ENCODE measurements at regions not wholly inside any gene's neighbourhood (a gene's known extent, or its start where the extent isn't known, plus 50 kb on each side); places are given as distances from the start of the nearest gene placed in this dataset.
A peak's percentile ranks its signal among the peaks of the same experiment; 100 is the strongest.

DNA sequence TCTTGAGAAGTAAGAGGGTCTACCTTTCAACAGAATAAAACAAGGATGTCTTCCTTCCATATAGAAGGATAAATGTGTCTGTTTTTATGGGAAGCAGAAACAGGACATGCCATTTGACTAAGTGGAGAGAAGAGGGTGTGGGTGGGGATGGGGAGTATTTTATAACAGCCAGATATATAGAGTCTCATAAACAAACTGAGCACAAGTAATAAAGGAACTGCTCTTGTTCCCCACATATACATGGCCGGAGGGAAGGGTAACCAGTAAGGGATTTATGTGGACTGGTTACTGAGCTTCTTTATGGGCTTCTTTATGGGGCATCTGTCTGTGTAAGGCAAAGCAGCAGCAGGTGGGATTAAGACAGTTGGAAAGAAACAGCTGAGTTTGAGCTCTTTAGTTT, 558.1 kb downstream of the REEP3 start:
- DNase-seq (ENCODE audit: low read depth): no peak

DNA sequence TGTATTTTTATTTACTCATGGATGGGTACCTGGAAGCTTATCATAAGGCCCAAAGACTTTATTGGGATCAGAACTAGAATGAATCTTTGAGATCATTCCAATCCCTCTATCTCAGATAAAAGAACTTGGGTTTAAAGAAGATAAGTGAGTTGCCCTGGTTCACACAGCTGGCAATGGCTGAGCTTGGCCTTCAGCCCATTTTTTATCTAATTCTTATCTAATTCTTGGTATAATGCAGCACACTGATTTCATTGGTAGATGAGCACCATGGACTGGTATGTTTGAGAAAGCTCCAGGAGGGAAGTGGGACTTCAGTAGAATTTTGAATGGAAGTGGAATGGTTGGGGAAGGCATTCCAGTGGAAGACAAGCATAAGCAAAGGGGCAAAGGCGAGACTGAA, 558.9 kb downstream of the REEP3 start:
- no peak for DNase-seq (ENCODE audit: low read depth)

GRCh38 chr10:64081947-64082482, 560.8 kb downstream of the REEP3 start:
- DNase-seq (ENCODE audit: low read depth): no peak

DNA sequence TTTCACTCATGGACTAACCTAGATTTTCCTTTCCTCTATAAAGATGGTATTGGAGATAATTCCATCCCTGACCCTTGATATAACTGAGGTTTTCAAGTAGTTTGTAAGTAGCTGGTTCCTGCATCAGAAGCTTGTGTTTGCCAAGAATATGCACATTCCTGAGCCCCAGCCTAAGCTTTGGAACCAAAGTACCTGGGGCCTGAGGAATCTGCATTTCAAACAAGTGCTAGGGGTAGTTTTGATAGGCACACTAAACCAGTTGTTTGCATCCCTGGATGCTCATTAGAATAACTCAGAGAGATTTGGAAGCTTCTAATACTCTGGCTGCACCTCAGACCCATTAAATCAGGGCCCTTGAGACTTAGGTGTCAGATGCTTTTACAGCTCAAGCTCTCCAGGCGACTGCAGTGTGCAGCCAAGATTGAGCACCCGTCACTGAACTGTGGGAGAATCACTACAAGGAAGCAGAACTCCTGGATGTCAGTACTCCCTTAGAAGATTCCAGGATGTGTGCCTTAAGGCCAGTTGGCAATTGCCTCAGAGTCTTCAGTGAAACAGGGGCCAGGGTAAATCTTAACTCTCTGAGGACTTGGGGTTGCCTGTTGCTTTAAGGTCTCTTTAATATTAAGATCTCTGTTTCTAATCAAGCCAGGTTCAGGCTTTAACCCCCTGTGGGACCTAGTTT, 565.0 kb downstream of the REEP3 start:
- DNase-seq (ENCODE audit: low read depth): no peak

- no peak for DNase-seq (ENCODE audit: low read depth)
Observed at GRCh38 chr10:64089648-64090047, 568.4 kb downstream of the REEP3 start.

GRCh38 chr10:64090865-64091264, 569.7 kb downstream of the REEP3 start:
- DNase-seq (ENCODE audit: low read depth): no peak

DNA sequence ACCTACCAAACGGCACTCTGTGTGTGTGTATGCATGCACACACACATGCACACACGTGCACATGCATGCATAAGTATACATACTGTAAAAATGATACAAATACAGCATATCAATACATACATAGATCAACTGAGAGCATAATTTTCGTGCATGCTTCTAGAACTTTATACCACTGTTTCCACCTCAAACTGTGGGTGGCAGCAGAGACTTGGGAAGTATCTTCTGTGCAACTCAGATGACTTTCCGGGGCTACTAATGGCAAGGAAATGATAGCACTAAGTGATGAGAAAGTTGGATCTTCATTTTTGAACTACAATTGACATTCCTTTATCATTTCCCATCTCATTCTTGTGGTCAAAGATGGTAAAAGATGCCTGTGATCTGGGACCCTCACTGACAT, 570.7 kb downstream of the REEP3 start:
- DNase-seq (ENCODE audit: low read depth): no peak

DNA sequence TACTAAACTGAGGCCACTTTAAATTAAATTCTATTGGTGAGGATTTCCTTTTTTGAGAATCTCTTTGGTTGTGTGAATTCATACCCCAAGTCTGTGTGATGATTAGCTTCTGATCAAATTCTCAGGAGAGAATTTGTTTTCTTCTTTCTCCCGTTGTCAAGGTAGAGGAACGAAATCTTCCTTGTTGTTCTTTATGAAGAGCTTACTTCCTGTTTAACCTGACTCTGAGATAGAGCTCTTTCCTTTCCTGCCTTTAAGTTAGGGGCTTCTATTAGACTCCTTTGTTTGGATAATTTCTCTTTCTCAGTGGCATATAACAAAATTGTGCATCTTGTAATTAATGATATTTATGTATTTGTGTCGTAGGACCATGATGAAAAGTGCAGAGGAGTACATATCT, 572.1 kb downstream of the REEP3 start:
- no peak for DNase-seq (ENCODE audit: low read depth)

DNA sequence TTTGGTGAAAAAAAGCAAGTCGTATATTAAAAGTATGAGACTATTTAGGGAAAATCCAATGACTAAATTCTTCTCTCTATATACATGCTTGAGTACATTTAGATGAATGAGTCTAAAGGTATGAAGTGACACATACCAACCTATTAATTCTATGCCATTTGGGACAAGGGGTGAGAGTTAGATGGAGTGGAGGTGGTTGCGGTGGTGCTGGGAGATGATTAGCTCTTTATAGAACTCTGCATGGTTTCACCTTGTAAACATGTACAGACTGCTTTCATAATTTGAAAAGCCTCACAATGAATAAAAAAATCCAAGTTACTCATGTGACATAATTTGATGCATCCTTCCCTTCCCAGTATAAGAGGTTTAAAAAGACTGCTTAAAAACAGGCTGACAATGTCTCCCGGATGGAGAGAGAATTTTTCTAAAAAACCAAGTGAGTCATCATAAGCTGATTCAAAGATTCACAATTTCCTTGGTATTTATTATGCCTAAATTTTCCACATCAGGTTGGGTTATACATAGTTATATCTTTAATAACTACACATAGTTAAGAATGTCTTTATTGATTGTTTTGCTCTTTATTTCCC, 572.8 kb downstream of the REEP3 start:
- no peak for DNase-seq (ENCODE audit: low read depth)

DNA sequence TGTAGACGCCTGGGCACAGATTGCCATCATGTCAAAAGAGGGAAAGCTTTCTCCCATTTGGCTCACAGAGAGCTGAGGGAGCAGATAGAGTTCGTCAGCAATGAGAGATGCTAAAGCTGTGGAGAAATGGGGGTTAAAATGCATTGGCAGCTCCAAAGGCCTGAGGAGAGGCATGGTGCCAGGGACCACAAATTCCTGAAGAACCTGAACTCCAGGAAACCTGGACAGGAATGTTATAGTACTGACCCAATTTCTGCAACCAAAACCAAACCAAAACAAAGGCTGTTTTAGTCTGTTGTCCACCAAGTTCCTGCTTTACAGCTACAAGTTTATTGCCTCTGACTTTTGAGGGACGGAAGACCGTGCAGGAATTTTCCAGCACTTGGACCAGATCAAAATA, 575.7 kb downstream of the REEP3 start:
- no peak for DNase-seq (ENCODE audit: low read depth)

DNA sequence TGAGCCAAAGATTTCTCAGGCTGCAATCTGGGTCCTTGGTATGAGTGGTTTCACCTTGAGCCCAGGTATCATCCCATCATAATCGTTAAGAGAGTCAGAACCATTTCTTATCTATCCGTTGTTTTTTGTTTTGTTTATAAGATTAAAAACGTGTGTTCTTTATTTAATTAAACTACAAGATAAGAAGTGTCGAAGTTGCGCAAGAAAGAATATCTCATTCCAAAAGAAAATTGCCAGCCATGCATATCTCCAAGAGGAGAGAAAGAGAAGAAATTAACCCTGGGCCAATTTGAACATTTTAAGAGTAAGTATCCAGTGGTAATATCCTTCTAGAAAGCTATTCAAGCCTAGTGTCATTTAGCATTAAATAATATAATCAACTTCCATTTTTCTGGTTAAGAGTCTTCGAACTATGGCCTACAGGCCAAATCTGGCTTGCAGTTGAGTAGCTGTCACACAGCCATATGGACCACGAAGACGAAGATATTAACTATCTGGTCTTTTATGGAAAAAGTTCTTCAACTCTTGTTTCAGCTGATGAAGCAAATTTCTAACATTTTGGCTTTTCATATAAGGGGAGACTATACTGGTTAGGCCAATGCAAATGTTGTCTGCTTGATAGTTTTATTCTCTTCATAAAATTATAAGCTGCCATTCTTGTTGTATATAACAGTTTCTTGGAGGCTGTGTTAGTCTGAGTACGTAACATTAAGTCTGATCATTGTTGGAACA, 576.4 kb downstream of the REEP3 start:
- DNase-seq (ENCODE audit: low read depth): no peak

GRCh38 chr10:64098994-64099393, 577.8 kb downstream of the REEP3 start:
- DNase-seq (ENCODE audit: low read depth): no peak

- no peak for DNase-seq (ENCODE audit: low read depth)
Observed at GRCh38 chr10:64101606-64102263, 580.5 kb downstream of the REEP3 start.

- no peak for DNase-seq (ENCODE audit: low read depth)
Observed at GRCh38 chr10:64102264-64102633, 581.0 kb downstream of the REEP3 start.

- no peak for DNase-seq (ENCODE audit: low read depth)
Observed at GRCh38 chr10:64102916-64103315, 581.7 kb downstream of the REEP3 start.

DNA sequence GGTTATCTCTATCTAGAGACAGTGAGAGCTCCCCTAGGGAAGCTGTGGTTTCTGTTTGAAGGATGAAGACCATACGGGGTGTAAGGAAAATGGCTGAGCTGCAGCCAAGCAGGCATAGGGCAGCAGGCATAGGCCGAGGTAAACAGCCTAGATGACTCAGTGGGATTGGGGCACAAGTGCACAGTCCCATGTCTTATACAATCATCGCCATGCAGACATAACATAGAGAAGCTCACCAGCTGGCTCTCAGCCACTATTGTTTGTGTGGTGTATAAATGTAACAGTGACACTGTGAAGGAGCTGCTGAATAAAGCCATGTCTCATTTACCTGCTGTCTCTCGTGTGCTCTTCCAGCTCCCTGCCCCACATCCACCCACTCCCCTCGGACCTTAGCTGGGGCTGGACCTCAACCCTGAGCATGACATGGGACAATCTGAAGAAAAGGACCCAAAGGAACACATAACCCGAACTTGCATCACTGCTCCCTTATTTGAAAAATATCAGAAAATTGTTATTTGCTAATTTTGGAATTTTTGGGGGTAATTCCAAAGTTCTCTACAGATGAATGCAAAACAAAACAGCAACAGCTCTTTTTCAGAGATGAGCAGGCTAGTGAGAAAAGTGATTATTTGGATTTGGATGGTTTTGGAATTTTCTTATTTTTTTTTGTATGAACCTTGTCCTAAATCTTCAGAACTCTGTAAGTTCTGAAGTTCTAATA, 582.7 kb downstream of the REEP3 start:
- no peak for DNase-seq (ENCODE audit: low read depth)

GRCh38 chr10:64109926-64110495, 588.8 kb downstream of the REEP3 start:
- no peak for DNase-seq (ENCODE audit: low read depth)

- no peak for DNase-seq (ENCODE audit: low read depth)
Observed at GRCh38 chr10:64112701-64113355, 591.6 kb downstream of the REEP3 start.

DNA sequence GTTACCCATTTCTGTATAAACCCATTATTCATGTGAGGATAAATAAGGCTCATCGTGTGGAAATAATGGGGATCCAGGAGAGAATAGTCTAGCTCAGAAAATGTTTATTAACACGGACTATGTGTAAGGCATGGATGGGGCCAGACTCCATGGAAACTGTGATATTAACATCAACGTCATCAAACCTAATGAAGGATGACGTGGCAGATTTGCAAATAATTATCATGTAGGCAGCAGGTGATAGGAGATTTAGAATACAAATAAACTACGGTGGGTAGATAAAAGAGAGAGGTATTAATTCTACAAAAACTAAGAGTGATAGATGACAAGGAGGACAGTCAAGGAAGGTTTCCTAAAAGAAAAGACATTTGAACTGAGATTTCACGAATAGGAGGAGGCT, 592.2 kb downstream of the REEP3 start:
- no peak for DNase-seq (ENCODE audit: low read depth)

DNA sequence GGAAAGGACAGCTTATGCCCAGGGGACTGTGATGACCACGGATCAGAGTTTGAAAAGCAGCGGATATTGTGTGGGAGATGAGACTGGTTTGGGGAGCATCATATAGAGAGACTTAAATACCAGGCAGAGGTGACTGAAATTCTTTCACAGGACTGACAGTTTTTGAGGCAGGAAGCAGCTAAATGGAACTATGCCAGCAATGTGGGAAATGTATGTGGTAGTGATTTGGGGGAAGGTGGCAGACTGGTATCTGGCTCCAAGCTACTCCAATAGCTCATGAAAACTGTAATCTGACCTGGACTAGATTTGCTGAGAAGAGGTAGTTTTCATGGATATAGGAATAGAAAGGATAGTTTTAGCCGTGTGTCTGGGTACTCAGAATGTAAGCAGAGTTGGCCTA, 592.6 kb downstream of the REEP3 start:
- peak; percentile 9 for DNase-seq (ENCODE audit: low read depth)

- DNase-seq (ENCODE audit: low read depth): no peak
Observed at GRCh38 chr10:64115471-64115870, 594.3 kb downstream of the REEP3 start.

All from RPMI7951 (cell line).